Keratinocyte (primary cell): ENCODE measurements at regions not wholly inside any gene's neighbourhood (a gene's known extent, or its start where the extent isn't known, plus 50 kb on each side); places are given as distances from the start of the nearest gene placed in this dataset.

Experiments used
- DNase-seq: peaks from one replicate; pipeline ENCODE4 v3.0.0-alpha.2; 2011; ENCODE audit warnings: low read depth, missing footprints, low spot score
- FAIRE-seq: peaks from 2 replicates; lab custom pipeline; 2011; peaks lifted over from hg19 to GRCh38; lab: Jason Lieb, UNC
- H2AFZ ChIP-seq: 2 replicates; pipeline ENCODE4 v1.6.0; 2012; ENCODE audit warnings: low read length, control low read depth, inconsistent platforms; ENCODE audit not compliant: control insufficient read depth
- H3K27ac ChIP-seq: 2 replicates; pipeline ENCODE4 v1.5.1; 2011; ENCODE audit warnings: low read length; ENCODE audit not compliant: control insufficient read depth, insufficient read depth
- H3K27me3 ChIP-seq: 3 replicates; pipeline ENCODE4 v1.6.0; 2011; ENCODE audit warnings: low read length; ENCODE audit not compliant: control insufficient read depth, insufficient read depth; ENCODE audit errors: extremely low read depth
- H3K36me3 ChIP-seq, 2 experiments: 2 replicates in 1 of 2; 3 replicates in 1 of 2; pipeline ENCODE4 v1.5.1; 2011; ENCODE audit warnings: low read length in 2 of 2, mild to moderate bottlenecking in 1 of 2; ENCODE audit not compliant: control insufficient read depth in 2 of 2, insufficient read depth in 2 of 2; ENCODE audit errors: extremely low read depth in 1 of 2
- H3K4me1 ChIP-seq: 3 replicates; pipeline ENCODE4 v1.5.1; 2011; ENCODE audit warnings: low read length; ENCODE audit not compliant: control insufficient read depth, insufficient read depth; ENCODE audit errors: extremely low read depth
- H3K4me2 ChIP-seq: 3 replicates; pipeline ENCODE4 v1.6.0; 2011; ENCODE audit warnings: low read depth, low read length; ENCODE audit not compliant: control insufficient read depth, insufficient read depth; ENCODE audit errors: extremely low read depth
- H3K4me3 ChIP-seq, 3 experiments: fragments of 200-600 bp in 1 of 3; sonication (generic) in 1 of 3; 2 replicates in 2 of 3; 3 replicates in 1 of 3; pipeline ENCODE4 v1.5.1; 2011 to 2016; ENCODE audit warnings: low read length in 3 of 3, mild to moderate bottlenecking in 3 of 3, control low read depth in 2 of 3, inconsistent platforms in 1 of 3, low read depth in 1 of 3, mixed read lengths in 1 of 3, mixed run types in 1 of 3, moderate library complexity in 1 of 3; ENCODE audit not compliant: control insufficient read depth in 2 of 3, insufficient read depth in 2 of 3; ENCODE audit errors: extremely low read depth in 1 of 3
- H3K79me2 ChIP-seq: 2 replicates; pipeline ENCODE4 v1.6.0; 2012; ENCODE audit warnings: low read length; ENCODE audit not compliant: control insufficient read depth, insufficient read depth
- H3K9ac ChIP-seq: 3 replicates; pipeline ENCODE4 v1.6.0; 2011; ENCODE audit warnings: low read length; ENCODE audit not compliant: control insufficient read depth, insufficient read depth; ENCODE audit errors: extremely low read depth
- H3K9me1 ChIP-seq: 3 replicates; pipeline ENCODE4 v1.6.0; 2011; ENCODE audit warnings: low read length; ENCODE audit not compliant: control insufficient read depth, insufficient read depth; ENCODE audit errors: extremely low read depth
- H3K9me3 ChIP-seq: 2 replicates; pipeline ENCODE4 v1.5.1; 2012; ENCODE audit warnings: low read depth, low read length; ENCODE audit not compliant: control insufficient read depth
- H4K20me1 ChIP-seq: 3 replicates; pipeline ENCODE4 v1.6.0; 2011; ENCODE audit warnings: low read length; ENCODE audit not compliant: control insufficient read depth, insufficient read depth; ENCODE audit errors: extremely low read depth
- EZH2 ChIP-seq: IDR thresholded peaks from one replicate; pipeline ENCODE4 v1.6.1; 2012; ENCODE audit warnings: inconsistent platforms, mild to moderate bottlenecking, low read length, moderate library complexity
- dilution Hi-C: fragments of 300-500 bp; cut with MboI; formaldehyde crosslinking; loops from one replicate; pipeline ENCODE4 v1.7.0; 2020; ENCODE audit warnings: low sequenced_read_pairs; ENCODE audit not compliant: extremely low pct_ligation_motif_present
- TF ChIP-seq, protein P1 (sequence below), 3 experiments: IDR thresholded peaks in 1 of 3; conservative IDR thresholded peaks in 1 of 3; optimal IDR thresholded peaks in 1 of 3; 2 replicates in 2 of 3; 3 replicates in 1 of 3; pipeline versions ENCODE3 to v1.5.1; 2011; ENCODE audit warnings: low read length in 3 of 3, mild to moderate bottlenecking in 3 of 3, moderate library complexity in 2 of 3, control low read depth in 1 of 3, inconsistent platforms in 1 of 3; ENCODE audit not compliant: insufficient read depth in 2 of 3; ENCODE audit errors: extremely low read depth in 1 of 3

DNA sequence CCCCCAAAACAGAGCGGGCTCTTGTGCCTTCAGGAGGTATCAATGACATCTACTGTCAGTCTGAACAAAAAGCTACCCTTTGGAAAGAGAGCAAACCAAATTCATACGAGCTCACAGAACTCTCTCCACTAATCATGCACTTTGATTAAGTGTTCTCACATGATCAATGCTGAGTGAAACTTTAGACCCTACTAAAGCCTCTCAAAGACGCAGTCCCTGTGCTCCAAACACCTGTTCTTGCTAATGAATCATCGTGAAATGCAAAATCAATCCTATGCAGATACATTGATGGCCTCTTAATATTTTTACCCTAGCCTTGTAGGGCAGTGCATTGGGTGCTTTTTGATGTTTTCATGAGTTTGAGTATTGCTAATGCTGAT is 113.4 kb downstream of the ZBTB18 start:
- DNase-seq (no peak), FAIRE-seq (no peak)
- Histone ChIP-seq H4K20me1 (no peaks in the 10 kb centered on the region), H3K9ac (no peak overlapping the region), H3K4me1 (peaks cover 35% of the 10 kb centered on the region), H3K4me2 (peak overlapping the region; percentile 84), H3K27ac (peak overlapping the region; percentile 29), H2AFZ (peak overlapping the region; percentile 34), H3K4me3 (peak overlapping the region in 1 of 3 experiments; percentile 13), H3K27me3 (no peaks in the 10 kb centered on the region), H3K79me2 (no peaks in the 10 kb centered on the region), H3K9me3 (no peaks in the 10 kb centered on the region), H3K36me3 (no peaks in the 10 kb centered on the region), H3K9me1 (no peaks in the 10 kb centered on the region)
- TF ChIP-seq, protein P1, sequence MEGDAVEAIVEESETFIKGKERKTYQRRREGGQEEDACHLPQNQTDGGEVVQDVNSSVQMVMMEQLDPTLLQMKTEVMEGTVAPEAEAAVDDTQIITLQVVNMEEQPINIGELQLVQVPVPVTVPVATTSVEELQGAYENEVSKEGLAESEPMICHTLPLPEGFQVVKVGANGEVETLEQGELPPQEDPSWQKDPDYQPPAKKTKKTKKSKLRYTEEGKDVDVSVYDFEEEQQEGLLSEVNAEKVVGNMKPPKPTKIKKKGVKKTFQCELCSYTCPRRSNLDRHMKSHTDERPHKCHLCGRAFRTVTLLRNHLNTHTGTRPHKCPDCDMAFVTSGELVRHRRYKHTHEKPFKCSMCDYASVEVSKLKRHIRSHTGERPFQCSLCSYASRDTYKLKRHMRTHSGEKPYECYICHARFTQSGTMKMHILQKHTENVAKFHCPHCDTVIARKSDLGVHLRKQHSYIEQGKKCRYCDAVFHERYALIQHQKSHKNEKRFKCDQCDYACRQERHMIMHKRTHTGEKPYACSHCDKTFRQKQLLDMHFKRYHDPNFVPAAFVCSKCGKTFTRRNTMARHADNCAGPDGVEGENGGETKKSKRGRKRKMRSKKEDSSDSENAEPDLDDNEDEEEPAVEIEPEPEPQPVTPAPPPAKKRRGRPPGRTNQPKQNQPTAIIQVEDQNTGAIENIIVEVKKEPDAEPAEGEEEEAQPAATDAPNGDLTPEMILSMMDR (optimal IDR thresholded peaks at IDR 0.05 in 1 of 3, IDR thresholded peaks at IDR 0.05 in 1 of 3, conservative IDR thresholded peaks at IDR 0.05 in 1 of 3; ENCODE audit: extremely low read depth in 1 of 3, insufficient read depth in 2 of 3, low read length in 3 of 3), result no peak
- no peak for TF ChIP-seq EZH2
- dilution Hi-C loops, result no loop called here

DNA sequence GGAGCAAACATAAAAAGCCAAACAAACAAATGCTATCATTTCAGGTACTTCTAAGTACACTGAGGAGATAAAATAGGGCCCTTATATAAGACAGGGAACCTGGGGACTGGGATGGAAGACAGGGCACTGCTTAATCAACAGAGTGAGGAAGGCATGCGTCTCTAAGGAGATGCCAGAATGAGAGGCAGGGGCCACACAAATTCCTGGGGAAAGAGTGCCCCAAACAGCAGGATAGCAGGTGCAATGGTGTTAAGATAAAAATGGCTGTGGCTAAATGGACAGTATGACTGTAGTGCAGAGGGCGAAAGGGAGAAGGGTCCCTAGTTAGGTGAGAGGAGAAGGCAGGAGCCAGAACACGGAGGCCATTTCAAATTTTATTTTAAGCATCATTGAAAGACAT is 113.9 kb downstream of the ZBTB18 start:
- dilution Hi-C loops, result no loop called here
- FAIRE-seq (no peak), DNase-seq (no peak)
- no peaks in the 10 kb centered on the region for H3K36me3 ChIP-seq
- no peaks in the 10 kb centered on the region for H3K9me3 ChIP-seq
- TF ChIP-seq, protein P1 (optimal IDR thresholded peaks at IDR 0.05 in 1 of 3, IDR thresholded peaks at IDR 0.05 in 1 of 3, conservative IDR thresholded peaks at IDR 0.05 in 1 of 3; ENCODE audit: extremely low read depth in 1 of 3, insufficient read depth in 2 of 3, low read length in 3 of 3), result no peak
- no peak for TF ChIP-seq EZH2
- no peak overlapping the region for H3K27ac ChIP-seq
- no peaks in the 10 kb centered on the region for H3K79me2 ChIP-seq
- H3K27me3 ChIP-seq, result no peaks in the 10 kb centered on the region
- H3K9me1 ChIP-seq, result no peaks in the 10 kb centered on the region
- H2AFZ ChIP-seq, result no peak overlapping the region
- H3K4me2 ChIP-seq, result no peak overlapping the region
- H3K9ac ChIP-seq, result no peak overlapping the region
- no peak overlapping the region for H3K4me3 ChIP-seq
- H3K4me1 ChIP-seq, result peaks cover 35% of the 10 kb centered on the region
- no peaks in the 10 kb centered on the region for H4K20me1 ChIP-seq
